HCT116 (cell line): ENCODE measurements at regions not wholly inside any gene's neighbourhood (a gene's known extent, or its start where the extent isn't known, plus 50 kb on each side); places are given as distances from the start of the nearest gene placed in this dataset.
"Not testable (repeated sequence)": the region's sequence is repeated elsewhere in the genome, so short reads cannot be mapped to it uniquely, and the experiment has no call there.

Experiments
- ATAC-seq: fragments of 200-7000 bp; cut with Tn5 transposase; 2 replicates; pipeline ENCODE4 v1.9.1; 2020; ENCODE audit warnings: mild to moderate bottlenecking, moderate library complexity
- BruUV-seq: library from RNA; stranded (reverse); fragments of 400-500 nt; replicated peaks from 2 replicates; lab custom pipeline; 2021; lab: Mats Ljungman, UMichigan
- CTCF ChIA-PET: fragments of 300-600 bp; sonication (Branson Sonifier 250); formaldehyde crosslinking; loops from one replicate; lab custom pipeline; 2021; ENCODE audit warnings: antibody characterized with exemption; lab: Charles Lee
- POLR2A ChIA-PET: fragments of 300-600, 350-600 bp; sonication (Branson Sonifier 250); formaldehyde crosslinking; loops from one replicate; lab custom pipeline; 2021; ENCODE audit warnings: antibody characterized with exemption; lab: Charles Lee
- RAD21 ChIA-PET, 2 experiments: fragments of 300-600 bp; sonication (Branson Sonifier 250); formaldehyde crosslinking; loops; one replicate each; lab custom pipeline; 2023; ENCODE audit warnings: low total read pairs in 2 of 2; ENCODE audit not compliant: uncharacterized antibody in 2 of 2, unreplicated experiment in 2 of 2, low non-redundant PET in 1 of 2; lab: Charles Lee
- DNase-seq: peaks from one replicate; pipeline ENCODE4 v3.0.0-alpha.2; 2010; ENCODE audit warnings: low read depth, low spot score
- H2AFZ ChIP-seq: fragments of 200-600 bp; shearing (Covaris generic), sonication (generic); 2 replicates; pipeline ENCODE4 v1.6.1; 2017; ENCODE audit warnings: low read depth, mixed run types, mixed read lengths, antibody characterized with exemption, low read length; ENCODE audit not compliant: poor library complexity, severe bottlenecking
- H3K27ac ChIP-seq: 2 replicates; pipeline ENCODE4 v1.5.1; 2012; ENCODE audit warnings: low read depth, low read length
- H3K27me3 ChIP-seq: fragments of 200-600 bp; sonication (generic); 2 replicates; pipeline ENCODE4 v1.6.1; 2016; ENCODE audit warnings: mixed run types, low read length, mixed read lengths; ENCODE audit not compliant: insufficient read depth
- H3K36me3 ChIP-seq, 2 experiments: fragments of 200-500 bp in 1 of 2; fragments of 200-600 bp in 1 of 2; sonication (Bioruptor generic) in 1 of 2; sonication (generic) in 1 of 2; 2 replicates each; pipeline versions ENCODE4 v1.5.1 to v1.6.1; 2014 to 2016; ENCODE audit warnings: low read length in 2 of 2, inconsistent platforms in 1 of 2, mixed read lengths in 1 of 2, mixed run types in 1 of 2; ENCODE audit not compliant: insufficient read depth in 2 of 2, control insufficient read depth in 1 of 2
- H3K4me1 ChIP-seq, 2 experiments: fragments of 200-600 bp in 1 of 2; sonication (generic) in 1 of 2; 2 replicates each; pipeline versions ENCODE4 v1.5.1 to v1.6.1; 2012 to 2017; ENCODE audit warnings: low read length in 2 of 2, inconsistent platforms in 1 of 2, mild to moderate bottlenecking in 1 of 2, mixed read lengths in 1 of 2, mixed run types in 1 of 2, moderate library complexity in 1 of 2; ENCODE audit not compliant: insufficient read depth in 2 of 2, control insufficient read depth in 1 of 2
- H3K4me2 ChIP-seq: fragments of 200-600 bp; sonication (generic); 2 replicates; pipeline ENCODE4 v1.6.1; 2017; ENCODE audit warnings: mixed run types, low read length, mixed read lengths
- H3K4me3 ChIP-seq, 2 experiments: fragments of 200-600 bp in 1 of 2; sonication (generic) in 1 of 2; replicated peaks in 1 of 2; 2 replicates each; pipeline ENCODE4 v1.5.1; 2011 to 2016; ENCODE audit warnings: low read length in 2 of 2, control low read depth in 1 of 2, low read depth in 1 of 2, mild to moderate bottlenecking in 1 of 2, mixed read lengths in 1 of 2, mixed run types in 1 of 2
- H3K79me2 ChIP-seq: fragments of 200-600 bp; sonication (generic); 2 replicates; pipeline ENCODE4 v1.6.1; 2017; ENCODE audit warnings: mild to moderate bottlenecking, mixed run types, low read length, moderate library complexity, mixed read lengths; ENCODE audit not compliant: insufficient read depth
- H3K9ac ChIP-seq: fragments of 200-600 bp; sonication (generic); 2 replicates; pipeline ENCODE4 v1.6.1; 2016; ENCODE audit warnings: low read length, mixed read lengths
- H3K9me2 ChIP-seq: fragments of 200-600 bp; sonication (generic), shearing (Covaris generic); 2 replicates; pipeline ENCODE4 v1.6.1; 2017; ENCODE audit warnings: mixed run types, mild to moderate bottlenecking, moderate library complexity; ENCODE audit not compliant: insufficient read depth
- H3K9me3 ChIP-seq, 2 experiments: fragments of 200-500 bp in 1 of 2; fragments of 200-600 bp in 1 of 2; sonication (Bioruptor generic) in 1 of 2; sonication (generic) in 1 of 2; 2 replicates each; pipeline ENCODE4 v1.6.1; 2014 to 2017; ENCODE audit warnings: low read length in 2 of 2, mixed read lengths in 2 of 2, inconsistent platforms in 1 of 2, low read depth in 1 of 2, mild to moderate bottlenecking in 1 of 2, mixed run types in 1 of 2, moderate library complexity in 1 of 2; ENCODE audit not compliant: control insufficient read depth in 1 of 2, insufficient read depth in 1 of 2
- H4K20me1 ChIP-seq: fragments of 200-600 bp; sonication (generic), shearing (Covaris generic); 2 replicates; pipeline ENCODE4 v1.6.1; 2017; ENCODE audit warnings: mixed run types, mild to moderate bottlenecking, moderate library complexity; ENCODE audit not compliant: insufficient read depth
- CBX3 ChIP-seq: IDR thresholded peaks from 2 replicates; pipeline ENCODE4 v1.6.1; 2012; ENCODE audit warnings: low read depth
- CEBPB ChIP-seq: IDR thresholded peaks from 2 replicates; pipeline ENCODE4 v1.6.1; 2012; ENCODE audit warnings: low read depth
- EGR1 ChIP-seq: IDR thresholded peaks from 2 replicates; pipeline ENCODE4 v1.6.1; 2012; ENCODE audit warnings: low read depth
- ELF1 ChIP-seq: IDR thresholded peaks from 2 replicates; pipeline ENCODE4 v1.6.1; 2012; ENCODE audit warnings: low read depth, borderline replicate concordance
- EZH2 ChIP-seq: fragments of 200-600 bp; sonication (generic); IDR thresholded peaks from 2 replicates; pipeline ENCODE4 v1.6.1; 2017; ENCODE audit warnings: antibody characterized with exemption, mixed run types
- EZH2phosphoT487 ChIP-seq: fragments of 200-600 bp; IDR thresholded peaks from 2 replicates; pipeline ENCODE4 v1.6.1; 2018; ENCODE audit warnings: antibody characterized with exemption, borderline replicate concordance
- FOSL1 ChIP-seq: IDR thresholded peaks from 2 replicates; pipeline ENCODE4 v1.6.1; 2012; ENCODE audit warnings: low read depth
- JUND ChIP-seq: IDR thresholded peaks from 2 replicates; pipeline ENCODE4 v1.6.1; 2012
- POLR2A ChIP-seq: IDR thresholded peaks from 2 replicates; pipeline ENCODE4 v1.7.0; 2011; ENCODE audit warnings: borderline replicate concordance; ENCODE audit not compliant: insufficient read depth, insufficient read length; ENCODE audit errors: extremely low read depth
- POLR2AphosphoS5 ChIP-seq: IDR thresholded peaks from 2 replicates; pipeline ENCODE4 v1.6.1; 2011; ENCODE audit warnings: mild to moderate bottlenecking, low read depth, low read length, moderate library complexity
- RAD21 ChIP-seq: IDR thresholded peaks from 2 replicates; pipeline ENCODE4 v1.6.1; 2012; ENCODE audit warnings: low read depth, mild to moderate bottlenecking
- REST ChIP-seq: IDR thresholded peaks from 2 replicates; pipeline ENCODE4 v1.6.1; 2012; ENCODE audit warnings: low read depth
- SIN3A ChIP-seq: IDR thresholded peaks from 2 replicates; pipeline ENCODE4 v1.6.1; 2012; ENCODE audit warnings: low read depth
- SRF ChIP-seq: IDR thresholded peaks from 2 replicates; pipeline ENCODE4 v1.6.1; 2012; ENCODE audit warnings: low read depth
- TCF7L2 ChIP-seq: IDR thresholded peaks from 2 replicates; pipeline ENCODE4 v1.7.0; 2011; ENCODE audit warnings: borderline replicate concordance, inconsistent platforms; ENCODE audit not compliant: insufficient read depth, insufficient read length; ENCODE audit errors: extremely low read depth
- YY1 ChIP-seq: IDR thresholded peaks from 2 replicates; pipeline ENCODE4 v1.6.1; 2011; ENCODE audit warnings: low read length, low read depth, moderate library complexity, mild to moderate bottlenecking; ENCODE audit not compliant: insufficient replicate concordance; ENCODE audit errors: extremely low read depth
- ZNF274 ChIP-seq: fragments of 200-500 bp; sonication (Bioruptor generic); IDR thresholded peaks from 2 replicates; pipeline ENCODE4 v1.6.1; 2014; ENCODE audit warnings: mild to moderate bottlenecking, low read depth, low read length, inconsistent platforms
- intact Hi-C: fragments of 100-400 bp; cut with micrococcal nuclease; formaldehyde crosslinking; loops from 2 replicates; pipeline ENCODE4 v1.10.0; 2022
- TF ChIP-seq, protein P1 (sequence below), 3 experiments: fragments of 200-600 bp in 1 of 3; sonication (generic) in 1 of 3; IDR thresholded peaks in 2 of 3; conservative IDR thresholded peaks in 1 of 3; 2 replicates each; pipeline ENCODE4 v1.5.1; 2012 to 2017; ENCODE audit warnings: low read depth in 2 of 3, low read length in 2 of 3, antibody characterized with exemption in 1 of 3, borderline replicate concordance in 1 of 3, control low read depth in 1 of 3, mild to moderate bottlenecking in 1 of 3, mixed read lengths in 1 of 3, mixed run types in 1 of 3, moderate library complexity in 1 of 3; ENCODE audit not compliant: insufficient read depth in 1 of 3

- no peaks in the 10 kb centered on the region for H3K27me3 ChIP-seq
- no TSS peak for BruUV-seq
- CTCF ChIA-PET: no interaction called here
- H3K36me3 ChIP-seq: no peaks in the 10 kb centered on the region
- H4K20me1 ChIP-seq: no peaks in the 10 kb centered on the region
- TF ChIP-seq EGR1 (no peak), SRF (no peak), TCF7L2 (no peak), CEBPB (no peak), EZH2 (no peak), EZH2phosphoT487 (no peak), JUND (no peak), POLR2AphosphoS5 (no peak), ZNF274 (no peak), FOSL1 (no peak), YY1 (no peak), REST (no peak), POLR2A (no peak), ELF1 (no peak), SIN3A (no peak), RAD21 (no peak), CBX3 (no peak)
- TF ChIP-seq, protein P1, sequence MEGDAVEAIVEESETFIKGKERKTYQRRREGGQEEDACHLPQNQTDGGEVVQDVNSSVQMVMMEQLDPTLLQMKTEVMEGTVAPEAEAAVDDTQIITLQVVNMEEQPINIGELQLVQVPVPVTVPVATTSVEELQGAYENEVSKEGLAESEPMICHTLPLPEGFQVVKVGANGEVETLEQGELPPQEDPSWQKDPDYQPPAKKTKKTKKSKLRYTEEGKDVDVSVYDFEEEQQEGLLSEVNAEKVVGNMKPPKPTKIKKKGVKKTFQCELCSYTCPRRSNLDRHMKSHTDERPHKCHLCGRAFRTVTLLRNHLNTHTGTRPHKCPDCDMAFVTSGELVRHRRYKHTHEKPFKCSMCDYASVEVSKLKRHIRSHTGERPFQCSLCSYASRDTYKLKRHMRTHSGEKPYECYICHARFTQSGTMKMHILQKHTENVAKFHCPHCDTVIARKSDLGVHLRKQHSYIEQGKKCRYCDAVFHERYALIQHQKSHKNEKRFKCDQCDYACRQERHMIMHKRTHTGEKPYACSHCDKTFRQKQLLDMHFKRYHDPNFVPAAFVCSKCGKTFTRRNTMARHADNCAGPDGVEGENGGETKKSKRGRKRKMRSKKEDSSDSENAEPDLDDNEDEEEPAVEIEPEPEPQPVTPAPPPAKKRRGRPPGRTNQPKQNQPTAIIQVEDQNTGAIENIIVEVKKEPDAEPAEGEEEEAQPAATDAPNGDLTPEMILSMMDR (IDR thresholded peaks at IDR 0.05 in 2 of 3, conservative IDR thresholded peaks at IDR 0.05 in 1 of 3; ENCODE audit: borderline replicate concordance in 1 of 3, insufficient read depth in 1 of 3, low read depth in 2 of 3, low read length in 2 of 3): no peak
- TF ChIP-seq, all 23 proteins: peak for 0
- no peaks in the 10 kb centered on the region for H3K4me1 ChIP-seq
- no peak overlapping the region for H2AFZ ChIP-seq
- H3K79me2 ChIP-seq: no peaks in the 10 kb centered on the region
- intact Hi-C loops: no loop called here
- no peak overlapping the region for H3K27ac ChIP-seq
- H3K9me2 ChIP-seq: no peaks in the 10 kb centered on the region
- ATAC-seq (no peak), DNase-seq (no peak)
- H3K9me3 ChIP-seq: no peaks in the 10 kb centered on the region
- RAD21 ChIA-PET: no interaction called here
- H3K4me3 ChIP-seq: no peak overlapping the region
- H3K9ac ChIP-seq: no peak overlapping the region
- no peak overlapping the region for H3K4me2 ChIP-seq
- POLR2A ChIA-PET: no interaction called here
These were observed 81.4 kb upstream of the BCHE start for GRCh38 chr3:165918657-165918979.

DNA sequence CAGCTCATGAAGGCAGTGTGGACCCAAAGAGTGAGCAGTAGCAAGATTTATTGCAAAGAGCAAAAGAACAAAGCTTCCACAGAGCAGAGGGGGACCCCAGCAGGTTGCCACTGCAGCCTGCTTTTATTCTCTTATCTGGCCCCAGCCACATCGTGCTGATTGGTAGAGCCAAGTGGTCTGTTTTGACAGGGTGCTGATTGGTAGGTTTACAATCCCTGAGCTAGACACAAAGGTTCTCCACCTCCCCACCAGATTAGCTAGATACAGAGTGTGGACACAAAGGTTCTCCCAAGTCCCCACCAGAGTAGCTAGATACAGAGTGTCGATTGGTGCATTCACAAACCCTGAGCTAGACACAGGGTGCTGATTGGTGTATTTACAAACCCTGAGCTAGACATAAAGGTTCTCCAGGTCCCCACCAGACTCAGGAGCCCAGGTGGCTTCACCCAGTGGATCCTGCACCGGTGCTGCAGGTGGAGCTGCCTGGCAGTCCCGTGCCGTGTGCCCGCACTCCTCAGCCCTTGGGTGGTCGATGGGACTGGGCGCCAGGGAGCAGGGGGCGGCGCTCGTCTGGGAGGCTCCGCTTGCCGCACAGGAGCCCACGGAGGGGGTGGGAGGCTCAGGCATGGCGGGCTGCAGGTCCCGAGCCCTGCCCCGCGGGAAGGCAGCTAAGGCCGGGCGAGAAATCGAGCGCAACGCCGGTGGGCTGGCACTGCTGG is 80.9 kb upstream of the BCHE start:
- H2AFZ ChIP-seq, ATAC-seq, H3K9me2 ChIP-seq, RAD21 ChIA-PET, H3K4me1 ChIP-seq, H3K9ac ChIP-seq, H4K20me1 ChIP-seq, H3K36me3 ChIP-seq, intact Hi-C loops, H3K27ac ChIP-seq, H3K79me2 ChIP-seq, H3K4me2 ChIP-seq, H3K9me3 ChIP-seq, POLR2A ChIA-PET, CTCF ChIA-PET, H3K4me3 ChIP-seq, H3K27me3 ChIP-seq, BruUV-seq, DNase-seq: not testable (repeated sequence)
